K562 (cell line): ENCODE measurements at regions not wholly inside any gene's neighbourhood (a gene's known extent, or its start where the extent isn't known, plus 50 kb on each side); places are given as distances from the start of the nearest gene placed in this dataset.

Source experiments
- ATAC-seq: fragments of 200-7000 bp; cut with Tn5 transposase; 3 replicates; pipeline ENCODE4 v1.9.1; 2020; ENCODE audit warnings: moderate library complexity
- BruUV-seq: library from RNA; stranded (reverse); fragments of 400-500 nt; replicated peaks from 2 replicates; lab custom pipeline; 2021; lab: Mats Ljungman, UMichigan
- CTCF ChIA-PET: fragments of 300-600 bp; formaldehyde crosslinking; extraction: SDS; loops from one replicate; lab custom pipeline; 2021; ENCODE audit warnings: low intra/inter-chr PET ratio; lab: Yijun Ruan, JAX
- POLR2A ChIA-PET: fragments of 300-600, 350-650 bp; sonication (Branson Sonifier 250); formaldehyde crosslinking; extraction: SDS; loops from one replicate; lab custom pipeline; 2021; ENCODE audit warnings: antibody characterized with exemption, inconsistent platforms; lab: Yijun Ruan, JAX
- DNase-seq, 4 experiments: peaks; one replicate each; pipeline versions ENCODE4 v3.0.0 to v3.0.0-alpha.2; 2011 to 2018; ENCODE audit warnings: low spot score in 3 of 4, mixed read lengths in 3 of 4; ENCODE audit errors: extremely low read depth in 1 of 4
- FAIRE-seq: peaks from 2 replicates; lab custom pipeline; 2011; peaks lifted over from hg19 to GRCh38; lab: Jason Lieb, UNC
- H2AFZ ChIP-seq: 2 replicates; pipeline ENCODE4 v1.6.0; 2011; ENCODE audit warnings: low read depth, low read length, control low read depth, inconsistent platforms
- H3K27ac ChIP-seq: fragments of 200-600 bp; 3 replicates; pipeline ENCODE4 v1.8.0; 2011; ENCODE audit warnings: low read depth, mild to moderate bottlenecking, control low read depth, inconsistent platforms, low read length, moderate library complexity, mixed read lengths; ENCODE audit errors: extremely low read depth
- H3K27me3 ChIP-seq, 2 experiments: fragments of 300-600 bp in 1 of 2; 2 replicates in 1 of 2; 3 replicates in 1 of 2; pipeline versions ENCODE4 v1.6.0 to v1.8.0; 2011; ENCODE audit warnings: inconsistent platforms in 2 of 2, low read length in 2 of 2, mild to moderate bottlenecking in 1 of 2, mixed read lengths in 1 of 2, moderate library complexity in 1 of 2; ENCODE audit not compliant: control insufficient read depth in 2 of 2, insufficient read depth in 2 of 2
- H3K36me3 ChIP-seq: fragments of 300-600 bp; 3 replicates; pipeline ENCODE4 v1.8.0; 2011; ENCODE audit warnings: mild to moderate bottlenecking, low read length, inconsistent platforms; ENCODE audit not compliant: control insufficient read depth, insufficient read depth
- H3K4me1 ChIP-seq, 2 experiments: fragments of 200-600 bp in 1 of 2; replicated peaks in 1 of 2; 2 replicates in 1 of 2; 3 replicates in 1 of 2; pipeline versions ENCODE4 v1.5.1 to v1.8.0; 2011; ENCODE audit warnings: inconsistent platforms in 2 of 2, low read length in 2 of 2, mild to moderate bottlenecking in 1 of 2, mixed read lengths in 1 of 2, moderate library complexity in 1 of 2; ENCODE audit not compliant: control insufficient read depth in 2 of 2, insufficient read depth in 2 of 2
- H3K4me2 ChIP-seq: 2 replicates; pipeline ENCODE4 v1.6.1; 2011; ENCODE audit warnings: low read length, control low read depth, inconsistent platforms, mixed read lengths; ENCODE audit not compliant: insufficient read depth
- H3K4me3 ChIP-seq: fragments of 200-600 bp; sonication (generic), shearing (Covaris generic); 2 replicates; pipeline ENCODE4 v1.5.1; 2016; ENCODE audit warnings: control low read depth, inconsistent platforms
- H3K79me2 ChIP-seq: fragments of 200-600 bp; 3 replicates; pipeline ENCODE4 v1.8.0; 2011; ENCODE audit warnings: low read length, inconsistent platforms; ENCODE audit not compliant: control insufficient read depth, insufficient read depth
- H3K9ac ChIP-seq, 2 experiments: 2 replicates each; pipeline versions ENCODE4 v1.6.0 to v1.6.1; 2011; ENCODE audit warnings: low read depth in 2 of 2, low read length in 2 of 2, control low read depth in 1 of 2, inconsistent platforms in 1 of 2, mild to moderate bottlenecking in 1 of 2, mixed read lengths in 1 of 2; ENCODE audit not compliant: insufficient read depth in 1 of 2
- H3K9me1 ChIP-seq: one replicate; pipeline ENCODE4 v1.6.0; 2011; ENCODE audit warnings: inconsistent platforms, mild to moderate bottlenecking, low read length, moderate library complexity; ENCODE audit not compliant: control insufficient read depth, insufficient read depth
- H3K9me3 ChIP-seq: replicated peaks from 2 replicates; pipeline ENCODE4 v1.5.1; 2011; ENCODE audit warnings: low read depth, low read length, inconsistent platforms; ENCODE audit not compliant: control insufficient read depth, insufficient read depth
- H4K20me1 ChIP-seq: replicated peaks from 2 replicates; pipeline ENCODE4 v1.6.1; 2011; ENCODE audit warnings: low read length, inconsistent platforms, mixed read lengths; ENCODE audit not compliant: control insufficient read depth, insufficient read depth
- CHD2 ChIP-seq: IDR thresholded peaks from 2 replicates; pipeline ENCODE4 v1.6.1; 2011; ENCODE audit warnings: low read depth, low read length
- GMEB1 ChIP-seq: fragments of 250-450 bp; sonication (Bioruptor Pico); IDR thresholded peaks from 2 replicates; pipeline ENCODE4 v1.4.0; 2020; ENCODE audit warnings: mild to moderate bottlenecking
- NFYB ChIP-seq: IDR thresholded peaks from 2 replicates; pipeline ENCODE4 v1.6.1; 2011; ENCODE audit warnings: mild to moderate bottlenecking, moderate library complexity; ENCODE audit not compliant: insufficient read length; ENCODE audit errors: extremely low read depth
- PHB2 ChIP-seq: fragments of 450-650 bp; IDR thresholded peaks from 2 replicates; pipeline ENCODE4 v1.6.1; 2017; ENCODE audit warnings: low read depth
- RB1 ChIP-seq: fragments of 450-650 bp; IDR thresholded peaks from 2 replicates; pipeline ENCODE4 v1.6.1; 2017; ENCODE audit warnings: low read depth, mild to moderate bottlenecking
- SIRT6 ChIP-seq: IDR thresholded peaks from one replicate; pipeline ENCODE4 v1.6.1; 2012; ENCODE audit warnings: low read depth, mild to moderate bottlenecking, control low read depth, inconsistent platforms, low read length, moderate library complexity
- WGBS: fragments of 100-300 bp; shearing (Covaris generic); methylation state at CpG from one replicate; pipeline ENCODE4 v1.1.6; 2016; ENCODE audit warnings: low coverage, mixed read lengths; ENCODE audit not compliant: insufficient coverage; ENCODE audit errors: missing lambda C conversion rate; 5-methylcytosine and 5-hydroxymethylcytosine counted together
- in situ Hi-C: fragments of 300-500 bp; cut with MboI; formaldehyde crosslinking; loops from 4 replicates; pipeline ENCODE4 v1.15.0; 2018; ENCODE audit warnings: inconsistent platforms, mixed read lengths
- intact Hi-C: fragments of 100-400 bp; cut with micrococcal nuclease; formaldehyde crosslinking; loops from 2 replicates; pipeline ENCODE4 v1.14.2; 2022

DNA sequence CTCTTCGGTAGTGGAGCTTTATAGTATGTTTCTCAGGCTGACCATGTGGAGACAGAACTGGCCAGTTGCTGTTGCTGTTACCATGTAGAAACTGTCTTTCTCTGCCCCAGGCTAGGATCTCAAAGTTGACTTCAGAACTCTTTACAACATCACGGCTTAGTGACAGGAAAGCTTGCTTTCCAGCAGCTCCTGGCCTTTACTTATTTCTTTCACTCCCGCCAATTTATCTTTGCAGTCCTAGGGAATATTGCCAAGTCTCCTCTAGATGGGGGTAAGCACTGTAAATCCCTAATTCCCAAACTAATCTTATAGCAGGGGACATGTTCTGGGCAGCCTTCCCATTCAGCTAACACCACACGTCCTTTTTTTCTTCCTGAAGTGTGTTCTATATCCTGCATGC is 631.6 kb downstream of the SPRY1 start (continued):
- TF ChIP-seq PHB2 = no peak

DNA sequence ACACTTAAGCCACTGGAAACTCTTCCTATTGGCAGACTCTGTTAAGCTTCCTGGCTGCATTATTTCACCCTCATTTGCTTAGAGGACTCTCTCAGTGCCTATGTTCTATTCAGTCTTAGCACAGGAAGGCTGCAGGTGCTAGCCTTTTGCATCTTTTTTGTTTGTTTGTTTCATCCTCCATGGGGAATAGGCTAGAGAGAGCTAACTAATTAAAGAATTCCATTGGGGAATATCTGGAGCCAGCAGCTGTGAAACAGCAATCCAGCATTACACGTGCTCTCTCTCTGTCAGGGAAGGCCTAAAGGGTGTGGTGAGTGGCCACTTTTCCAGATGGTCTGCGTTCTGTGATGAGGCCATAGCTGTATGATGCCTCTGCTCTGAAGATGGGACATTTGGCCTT is 633.6 kb downstream of the SPRY1 start:
- Histone ChIP-seq H3K4me2 (no peak overlapping the region), H4K20me1 (no peaks in the 10 kb centered on the region), H3K36me3 (no peaks in the 10 kb centered on the region), H3K4me3 (no peak overlapping the region), H3K9ac (no peak overlapping the region), H3K27ac (no peak overlapping the region), H3K27me3 (no peaks in the 10 kb centered on the region), H3K9me1 (no peaks in the 10 kb centered on the region), H3K4me1 (no peaks in the 10 kb centered on the region), H3K9me3 (no peaks in the 10 kb centered on the region), H3K79me2 (no peaks in the 10 kb centered on the region), H2AFZ (no peak overlapping the region)
- in situ Hi-C loops = no loop called here
- intact Hi-C loops = no loop called here
- BruUV-seq = no TSS peak
- WGBS = 0% methylated on average over 2 of the region's 2 CpGs
- ChIA-PET POLR2A (no interaction called here), CTCF (no interaction called here)
- DNase-seq (no peak), FAIRE-seq (no peak), ATAC-seq (no peak)
- TF ChIP-seq RB1 = no peak
- TF ChIP-seq GMEB1 (CRISPR knock-in tag) = no peak
- no peak for TF ChIP-seq CHD2
- no peak for TF ChIP-seq SIRT6
- TF ChIP-seq NFYB = no peak
